ENCODE measurements at regions not wholly inside any gene's neighbourhood (a gene's known extent, or its start where the extent isn't known, plus 50 kb on each side); places are given as distances from the start of the nearest gene placed in this dataset.
A peak's percentile ranks its signal among the peaks of the same experiment; 100 is the strongest.

- DNase-seq, result no peak
Measured at GRCh38 chr4:123288309-123289025, 108.1 kb upstream of the SPRY1 start.

- DNase-seq, result no peak
Measured at GRCh38 chr4:123291329-123291728, 105.3 kb upstream of the SPRY1 start.

- no peak for DNase-seq
Measured at GRCh38 chr4:123297836-123298235, 98.8 kb upstream of the SPRY1 start.

- DNase-seq, result no peak
Measured at GRCh38 chr4:123298261-123298660, 98.3 kb upstream of the SPRY1 start.

- DNase-seq, result no peak
Measured at GRCh38 chr4:123298801-123299200, 97.8 kb upstream of the SPRY1 start.

GRCh38 chr4:123299212-123299691 is 97.3 kb upstream of the SPRY1 start:
- DNase-seq, result no peak

- DNase-seq, result no peak
Measured at GRCh38 chr4:123300222-123301039, 96.2 kb upstream of the SPRY1 start.

- DNase-seq, result no peak
Measured at GRCh38 chr4:123301923-123302322, 94.7 kb upstream of the SPRY1 start.

- DNase-seq, result peak in 1 of 2 donors; percentile 10
Measured at GRCh38 chr4:123304151-123304964, 92.2 kb upstream of the SPRY1 start.

GRCh38 chr4:123305736-123306135 is 90.9 kb upstream of the SPRY1 start:
- no peak for DNase-seq

GRCh38 chr4:123306769-123307168 is 89.8 kb upstream of the SPRY1 start:
- DNase-seq, result no peak

GRCh38 chr4:123308667-123309066 is 87.9 kb upstream of the SPRY1 start:
- DNase-seq, result no peak

GRCh38 chr4:123312116-123312515 is 84.5 kb upstream of the SPRY1 start:
- no peak for DNase-seq

GRCh38 chr4:123312951-123313592 is 83.5 kb upstream of the SPRY1 start:
- DNase-seq, result peak in 1 of 2 donors; percentile 2

GRCh38 chr4:123315617-123316016 is 81.0 kb upstream of the SPRY1 start:
- no peak for DNase-seq

- no peak for DNase-seq
Measured at GRCh38 chr4:123317211-123317610, 79.4 kb upstream of the SPRY1 start.

- DNase-seq, result no peak
Measured at GRCh38 chr4:123319639-123320038, 77.0 kb upstream of the SPRY1 start.

GRCh38 chr4:123323998-123324397 is 72.6 kb upstream of the SPRY1 start:
- no peak for DNase-seq

GRCh38 chr4:123325241-123325681 is 71.3 kb upstream of the SPRY1 start:
- no peak for DNase-seq

GRCh38 chr4:123327346-123327745 is 69.2 kb upstream of the SPRY1 start:
- DNase-seq, result no peak

GRCh38 chr4:123327846-123328429 is 68.7 kb upstream of the SPRY1 start:
- no peak for DNase-seq

GRCh38 chr4:123338715-123339114 is 57.9 kb upstream of the SPRY1 start:
- no peak for DNase-seq

Measured in hippocampal formation (tissue), 2 donors.